H7 (cell line): ENCODE measurements at regions not wholly inside any gene's neighbourhood (a gene's known extent, or its start where the extent isn't known, plus 50 kb on each side); places are given as distances from the start of the nearest gene placed in this dataset.
"Not testable (repeated sequence)": the region's sequence is repeated elsewhere in the genome, so short reads cannot be mapped to it uniquely, and the experiment has no call there.

ENCODE experiments used
- DNase-seq: peaks from one replicate; pipeline ENCODE4 v3.0.0; 2012
- H3K27me3 ChIP-seq: 2 replicates; pipeline ENCODE4 v1.6.0; 2011; ENCODE audit warnings: mild to moderate bottlenecking, low read length; ENCODE audit not compliant: control insufficient read depth, insufficient read depth
- H3K36me3 ChIP-seq: replicated peaks from 2 replicates; pipeline ENCODE4 v1.5.1; 2011; ENCODE audit warnings: low read length; ENCODE audit not compliant: control insufficient read depth, insufficient read depth
- H3K4me3 ChIP-seq: 2 replicates; pipeline ENCODE4 v1.5.1; 2011; ENCODE audit warnings: low read depth, mild to moderate bottlenecking, control low read depth, low read length, moderate library complexity; ENCODE audit not compliant: insufficient read depth

DNA sequence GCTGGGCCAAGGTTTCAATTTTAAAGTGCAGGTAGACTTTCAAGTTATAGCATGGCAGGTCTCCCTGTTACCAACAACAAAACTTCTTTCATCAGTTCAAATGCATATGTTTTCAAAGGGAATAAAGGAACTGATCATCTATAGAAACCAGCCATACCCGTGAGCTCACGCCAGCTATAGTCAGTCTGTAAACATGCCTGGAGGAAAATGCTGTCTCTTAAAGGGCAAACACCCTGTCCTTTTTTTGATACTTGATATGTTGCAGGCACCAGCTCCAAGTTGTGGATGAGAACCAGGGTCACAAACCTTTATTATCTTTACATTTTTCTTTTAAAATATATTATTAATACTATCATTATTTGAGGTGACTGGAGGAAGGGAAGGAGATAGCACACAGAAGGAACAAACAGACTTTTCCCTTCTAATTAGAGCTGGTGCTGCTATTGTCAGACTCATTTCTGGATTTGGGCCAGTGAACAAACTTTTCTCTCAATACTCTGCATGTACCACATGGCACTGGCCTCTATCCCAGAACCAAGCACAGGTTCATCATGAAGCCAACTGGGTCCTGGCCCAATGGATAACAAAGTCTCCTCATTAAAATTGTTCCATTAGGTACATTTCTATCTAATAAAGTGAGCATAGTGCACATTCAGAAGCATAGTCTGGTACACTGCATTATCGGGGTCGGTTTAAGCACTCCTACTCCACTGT is 1102.4 kb downstream of the SORCS3 start:
- DNase-seq = no peak
- no peaks in the 10 kb centered on the region for H3K36me3 ChIP-seq
- no peak overlapping the region for H3K4me3 ChIP-seq
- H3K27me3 ChIP-seq = no peaks in the 10 kb centered on the region

GRCh38 chr10:105742923-105743322 is 1101.8 kb downstream of the SORCS3 start:
- Histone ChIP-seq H3K4me3 (no peak overlapping the region), H3K36me3 (no peaks in the 10 kb centered on the region), H3K27me3 (no peaks in the 10 kb centered on the region)
- no peak for DNase-seq

DNA sequence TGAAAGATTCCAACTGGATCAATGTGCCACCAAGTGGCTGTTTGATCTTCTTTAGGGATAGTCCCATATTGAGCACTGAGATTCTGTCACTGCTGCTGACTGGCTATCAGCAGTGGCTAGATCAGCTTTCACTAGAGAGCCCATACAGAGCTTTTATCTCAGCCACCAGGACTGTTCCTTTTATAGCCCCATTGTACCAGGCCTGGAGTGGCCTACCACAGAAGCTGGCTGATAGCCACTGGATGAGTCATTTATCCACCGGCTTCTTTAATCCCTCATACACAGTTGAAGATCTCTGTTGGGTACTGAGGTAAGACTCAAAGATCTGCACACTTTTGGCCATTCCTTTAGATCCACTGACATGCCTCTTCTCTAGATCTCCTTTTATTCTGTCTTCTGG is 1101.1 kb downstream of the SORCS3 start:
- Histone ChIP-seq H3K4me3 (no peak overlapping the region), H3K36me3 (no peaks in the 10 kb centered on the region), H3K27me3 (no peaks in the 10 kb centered on the region)
- DNase-seq = no peak

DNA sequence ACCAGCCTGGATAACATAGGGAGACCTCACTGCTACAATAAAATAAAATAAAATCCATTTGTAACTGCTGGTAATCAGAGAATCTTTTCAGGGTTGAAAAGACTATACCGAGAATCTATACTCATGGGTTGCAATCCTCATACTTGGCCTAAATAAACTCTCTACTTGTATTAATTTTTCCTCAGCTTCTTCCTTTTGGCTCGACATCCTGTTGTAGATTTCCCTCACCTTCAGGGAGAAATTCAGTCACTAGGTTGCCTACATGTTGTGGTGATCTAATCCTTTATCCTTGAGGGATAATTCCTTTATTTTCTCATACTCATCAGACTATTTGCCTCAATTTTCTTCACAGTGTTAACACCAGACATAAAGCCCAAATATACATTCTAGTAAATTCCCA is 1093.4 kb downstream of the SORCS3 start:
- H3K36me3 ChIP-seq = no peaks in the 10 kb centered on the region
- no peak overlapping the region for H3K4me3 ChIP-seq
- no peak for DNase-seq
- H3K27me3 ChIP-seq = no peaks in the 10 kb centered on the region

- Histone ChIP-seq H3K4me3 (no peak overlapping the region), H3K27me3 (no peaks in the 10 kb centered on the region), H3K36me3 (no peaks in the 10 kb centered on the region)
- DNase-seq = no peak
Measured at GRCh38 chr10:105733924-105734323, 1092.8 kb downstream of the SORCS3 start.

DNA sequence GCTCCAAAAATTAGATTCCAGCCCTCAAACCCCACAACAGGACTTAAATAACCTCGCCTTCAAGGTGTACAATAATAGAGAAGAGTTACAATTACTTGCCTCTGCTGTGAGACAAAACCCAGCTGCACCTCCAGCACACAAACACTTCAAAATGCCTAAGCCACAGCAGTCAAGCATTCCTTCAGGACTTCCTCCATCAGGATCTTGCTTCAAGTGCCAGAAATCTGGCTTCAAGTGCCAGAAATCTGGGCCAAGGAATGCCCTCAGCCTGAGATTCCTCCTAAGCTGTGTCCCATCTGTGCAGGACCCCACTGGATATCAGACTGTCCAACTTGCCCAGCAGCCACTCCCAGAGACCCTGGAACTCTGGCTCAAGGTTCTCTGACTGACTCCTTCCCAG is 1088.3 kb downstream of the SORCS3 start:
- no peak for DNase-seq
- Histone ChIP-seq H3K36me3 (no peaks in the 10 kb centered on the region), H3K4me3 (no peak overlapping the region), H3K27me3 (no peaks in the 10 kb centered on the region)

DNA sequence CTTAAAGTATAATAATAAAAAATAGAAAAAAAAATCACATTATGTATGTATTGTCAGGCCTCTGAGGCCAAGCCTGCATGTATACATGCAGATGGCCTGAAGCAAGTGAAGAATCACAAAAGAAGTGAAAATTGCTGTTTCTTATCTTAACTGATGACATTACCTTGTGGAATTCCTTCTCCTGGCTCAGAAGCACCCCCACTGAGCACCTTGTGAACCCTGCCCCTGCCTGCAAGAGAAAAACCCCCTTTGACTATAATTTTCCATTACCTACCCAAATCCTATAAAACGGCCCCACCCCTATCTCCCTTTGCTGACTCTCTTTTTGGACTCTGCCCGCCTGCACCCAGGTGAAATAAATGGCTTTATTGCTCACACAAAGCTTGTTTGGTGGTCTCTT is 1086.5 kb downstream of the SORCS3 start:
- not testable (repeated sequence) for H3K36me3 ChIP-seq, H3K27me3 ChIP-seq, H3K4me3 ChIP-seq, DNase-seq

- Histone ChIP-seq H3K36me3 (no peaks in the 10 kb centered on the region), H3K27me3 (no peaks in the 10 kb centered on the region), H3K4me3 (no peak overlapping the region)
- no peak for DNase-seq
Measured at GRCh38 chr10:105727131-105727530, 1086.0 kb downstream of the SORCS3 start.

GRCh38 chr10:105726149-105726548 is 1085.1 kb downstream of the SORCS3 start:
- H3K4me3 ChIP-seq = no peak overlapping the region
- no peak for DNase-seq
- H3K27me3 ChIP-seq = no peaks in the 10 kb centered on the region
- H3K36me3 ChIP-seq = no peaks in the 10 kb centered on the region

- DNase-seq = no peak
- H3K36me3 ChIP-seq = no peaks in the 10 kb centered on the region
- no peak overlapping the region for H3K4me3 ChIP-seq
- H3K27me3 ChIP-seq = no peaks in the 10 kb centered on the region
Measured at GRCh38 chr10:105725007-105725406, 1083.9 kb downstream of the SORCS3 start.

DNA sequence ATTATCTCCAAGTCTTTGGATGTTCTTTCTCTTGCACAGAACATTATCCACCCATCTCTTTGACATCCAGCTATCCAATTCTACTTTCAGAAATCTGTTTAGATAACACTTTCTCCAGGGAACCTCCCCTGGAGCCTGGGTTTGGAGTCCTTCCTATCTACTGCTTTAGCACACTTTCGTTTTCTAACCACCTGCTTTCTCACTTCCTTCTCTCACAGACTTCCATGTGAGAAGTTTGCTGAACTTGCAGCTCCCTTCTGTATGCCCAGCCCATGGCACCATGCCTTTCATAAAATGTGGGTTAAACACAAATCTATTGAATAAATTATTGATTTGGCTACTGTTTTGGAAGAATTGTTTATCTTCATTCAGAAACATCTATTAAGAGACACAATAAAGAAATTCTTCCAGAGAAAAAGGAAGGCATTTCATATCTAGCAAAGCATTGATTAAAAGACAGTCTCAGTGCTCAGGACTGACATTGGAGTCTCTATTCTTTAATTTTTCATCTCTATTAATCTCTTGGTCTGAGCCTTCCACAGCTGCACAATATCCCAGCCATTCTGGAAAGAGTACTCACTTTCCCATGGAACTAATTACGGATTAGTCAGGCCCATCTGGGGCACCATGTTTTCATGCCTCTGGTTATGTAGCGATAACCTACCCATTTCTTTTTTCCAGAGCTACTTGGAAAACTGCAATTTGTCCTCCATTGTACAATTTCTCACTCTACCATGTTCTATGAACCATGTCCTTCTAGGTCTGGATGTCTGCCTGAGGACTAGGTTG is 1077.3 kb downstream of the SORCS3 start:
- Histone ChIP-seq H3K4me3 (no peak overlapping the region), H3K36me3 (no peaks in the 10 kb centered on the region), H3K27me3 (no peaks in the 10 kb centered on the region)
- no peak for DNase-seq

DNA sequence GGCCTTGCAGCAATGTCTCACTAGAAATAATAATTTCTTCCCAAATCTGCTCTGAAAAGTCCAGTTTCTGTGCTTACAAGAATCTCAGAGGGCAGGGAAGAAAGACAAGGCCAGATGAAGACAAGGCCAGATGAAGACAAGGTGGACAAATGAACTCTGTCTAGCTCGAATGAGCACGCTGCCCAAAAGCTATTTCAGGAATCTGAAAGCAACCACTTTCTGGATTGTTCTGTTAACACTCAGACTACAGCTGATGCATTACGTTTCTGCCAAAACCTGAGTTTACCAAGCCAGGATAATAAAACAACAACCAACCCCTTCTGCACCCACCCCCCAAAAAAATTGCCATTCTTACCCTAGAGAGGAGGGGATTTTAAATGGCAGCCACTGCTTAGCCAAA is 1073.6 kb downstream of the SORCS3 start:
- Histone ChIP-seq H3K4me3 (no peak overlapping the region), H3K27me3 (no peaks in the 10 kb centered on the region), H3K36me3 (no peaks in the 10 kb centered on the region)
- DNase-seq = no peak

GRCh38 chr10:105707603-105708002 is 1066.5 kb downstream of the SORCS3 start:
- no peaks in the 10 kb centered on the region; the same call in 1 of the 2 replicates for H3K27me3 ChIP-seq
- H3K36me3 ChIP-seq = no peaks in the 10 kb centered on the region
- DNase-seq = no peak

GRCh38 chr10:105706281-105707026 is 1065.4 kb downstream of the SORCS3 start:
- H3K4me3 ChIP-seq = no peak overlapping the region
- peaks cover 3% of the 10 kb centered on the region; the same call in 1 of the 2 replicates for H3K27me3 ChIP-seq
- DNase-seq = no peak
- no peaks in the 10 kb centered on the region for H3K36me3 ChIP-seq

More at GRCh38 chr10:105707603-105708002, 1066.5 kb downstream of the SORCS3 start:
- no peak overlapping the region for H3K4me3 ChIP-seq

DNA sequence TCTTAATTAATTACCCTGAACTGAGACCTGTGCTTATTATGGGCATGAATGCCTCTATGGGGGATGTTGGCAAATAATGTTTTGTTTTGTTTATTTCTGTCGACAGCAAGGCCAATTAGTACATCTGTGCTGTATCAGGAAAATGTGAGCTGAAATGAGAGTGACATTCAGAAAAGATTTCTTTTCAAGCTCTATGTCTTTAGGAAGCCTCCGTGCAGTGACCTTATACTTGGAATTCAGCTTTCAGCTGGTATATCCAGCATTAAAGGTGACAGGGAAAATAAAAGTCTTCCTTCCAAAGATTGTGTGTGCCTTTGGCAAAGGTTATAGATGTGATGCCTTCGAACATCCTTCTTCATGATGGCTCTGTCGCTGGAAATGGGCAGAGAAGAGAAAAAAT is 1061.1 kb downstream of the SORCS3 start:
- Histone ChIP-seq H3K27me3 (peaks cover 17% of the 10 kb centered on the region), H3K36me3 (no peaks in the 10 kb centered on the region), H3K4me3 (no peak overlapping the region)
- DNase-seq = no peak
